HUES48 (cell line): ENCODE measurements at regions not wholly inside any gene's neighbourhood (a gene's known extent, or its start where the extent isn't known, plus 50 kb on each side); places are given as distances from the start of the nearest gene placed in this dataset.
"Not testable (repeated sequence)": the region's sequence is repeated elsewhere in the genome, so short reads cannot be mapped to it uniquely, and the experiment has no call there.

Source experiments
- H3K27ac ChIP-seq: one replicate; pipeline ENCODE4 v1.7.0; 2013; ENCODE audit warnings: low read depth, low read length, inconsistent platforms
- H3K27me3 ChIP-seq: 2 replicates; pipeline ENCODE4 v1.6.1; 2013; ENCODE audit warnings: mild to moderate bottlenecking, low read length; ENCODE audit not compliant: control insufficient read depth, insufficient read depth
- H3K36me3 ChIP-seq: 2 replicates; pipeline ENCODE4 v1.6.1; 2013; ENCODE audit warnings: low read length; ENCODE audit not compliant: control insufficient read depth, insufficient read depth
- H3K4me1 ChIP-seq: 2 replicates; pipeline ENCODE4 v1.6.1; 2013; ENCODE audit warnings: mild to moderate bottlenecking, low read length; ENCODE audit not compliant: control insufficient read depth, insufficient read depth
- H3K4me3 ChIP-seq: 2 replicates; pipeline ENCODE4 v1.5.1; 2013; ENCODE audit warnings: mild to moderate bottlenecking, low read depth, low read length
- H3K9ac ChIP-seq: 2 replicates; pipeline ENCODE4 v1.6.1; 2013; ENCODE audit warnings: mild to moderate bottlenecking, low read depth, low read length, moderate library complexity
- H3K9me3 ChIP-seq: 2 replicates; pipeline ENCODE4 v1.6.1; 2013; ENCODE audit warnings: low read length; ENCODE audit not compliant: control insufficient read depth, insufficient read depth

- Histone ChIP-seq H3K4me1 (peaks cover 8% of the 10 kb centered on the region), H3K4me3 (no peak overlapping the region), H3K36me3 (no peaks in the 10 kb centered on the region), H3K9ac (no peak overlapping the region), H3K9me3 (no peaks in the 10 kb centered on the region), H3K27ac (no peak overlapping the region), H3K27me3 (no peaks in the 10 kb centered on the region)
Observed at GRCh38 chr2:53512071-53512826, 255.4 kb upstream of the CHAC2 start.

GRCh38 chr2:53511549-53511948 lies 256.1 kb upstream of the CHAC2 start:
- H3K27me3 ChIP-seq = no peaks in the 10 kb centered on the region
- no peak overlapping the region for H3K4me3 ChIP-seq
- H3K27ac ChIP-seq = no peak overlapping the region
- peaks cover 8% of the 10 kb centered on the region for H3K4me1 ChIP-seq
- H3K36me3 ChIP-seq = no peaks in the 10 kb centered on the region
- no peak overlapping the region for H3K9ac ChIP-seq
- H3K9me3 ChIP-seq = no peaks in the 10 kb centered on the region

DNA sequence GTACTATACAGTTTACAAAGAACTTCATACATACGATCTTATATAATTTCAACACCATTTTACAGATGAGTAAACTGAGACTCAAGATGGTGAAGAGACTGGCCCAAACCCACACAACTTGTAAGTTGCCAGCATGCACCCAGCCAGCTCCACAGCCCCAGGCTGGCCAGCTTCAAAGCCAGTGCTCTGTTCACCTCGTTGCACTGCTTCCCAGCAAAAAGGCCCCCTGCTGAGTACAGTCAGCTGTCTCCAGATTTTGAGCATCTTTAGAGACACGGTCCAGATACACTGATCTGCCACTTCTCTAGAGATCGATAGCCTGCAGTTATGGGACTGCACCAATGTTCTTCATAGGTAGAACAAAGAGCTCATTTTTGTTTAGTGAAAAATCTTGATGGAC lies 257.2 kb upstream of the CHAC2 start:
- peak overlapping the region; percentile 20 for H3K27ac ChIP-seq
- no peak overlapping the region for H3K4me3 ChIP-seq
- peaks cover 8% of the 10 kb centered on the region for H3K4me1 ChIP-seq
- no peaks in the 10 kb centered on the region for H3K27me3 ChIP-seq
- no peaks in the 10 kb centered on the region for H3K36me3 ChIP-seq
- H3K9ac ChIP-seq = no peak overlapping the region
- no peaks in the 10 kb centered on the region for H3K9me3 ChIP-seq

DNA sequence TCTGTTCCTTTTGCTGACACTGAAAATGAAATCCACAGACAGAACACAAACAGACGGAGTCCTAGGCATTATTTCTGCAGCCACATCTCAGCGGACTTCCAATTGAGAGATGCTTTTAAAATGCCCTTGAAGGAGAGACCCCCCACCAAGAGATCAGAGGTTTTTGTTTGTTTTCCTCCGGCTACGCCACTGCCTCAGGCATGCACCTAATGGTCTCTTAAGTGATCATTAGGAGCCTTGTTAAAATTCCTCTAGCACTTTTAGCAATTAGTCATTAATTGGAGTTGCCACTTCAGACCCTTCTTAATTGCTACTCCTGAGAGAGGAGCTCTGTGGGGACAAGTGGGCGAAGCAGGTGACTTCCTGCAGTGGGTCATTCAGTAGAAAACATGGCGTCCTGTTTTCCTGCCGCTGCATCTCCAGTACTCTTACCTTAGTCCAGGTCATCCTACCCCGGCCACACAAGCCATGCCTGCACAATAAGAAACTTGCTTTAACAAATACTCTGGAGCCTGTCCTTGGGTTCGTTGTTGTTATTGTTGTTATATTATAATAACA lies 257.7 kb upstream of the CHAC2 start:
- H3K27me3 ChIP-seq = no peaks in the 10 kb centered on the region
- no peak overlapping the region for H3K9ac ChIP-seq
- H3K9me3 ChIP-seq = no peaks in the 10 kb centered on the region
- H3K27ac ChIP-seq = peak overlapping the region; percentile 28
- H3K4me1 ChIP-seq = peaks cover 10% of the 10 kb centered on the region
- no peak overlapping the region for H3K4me3 ChIP-seq
- no peaks in the 10 kb centered on the region for H3K36me3 ChIP-seq

GRCh38 chr2:53508667-53509066 lies 258.9 kb upstream of the CHAC2 start:
- H3K36me3 ChIP-seq = no peaks in the 10 kb centered on the region
- H3K27ac ChIP-seq = no peak overlapping the region
- H3K4me1 ChIP-seq = peaks cover 22% of the 10 kb centered on the region
- no peak overlapping the region for H3K9ac ChIP-seq
- no peaks in the 10 kb centered on the region for H3K27me3 ChIP-seq
- no peak overlapping the region for H3K4me3 ChIP-seq
- no peaks in the 10 kb centered on the region for H3K9me3 ChIP-seq

DNA sequence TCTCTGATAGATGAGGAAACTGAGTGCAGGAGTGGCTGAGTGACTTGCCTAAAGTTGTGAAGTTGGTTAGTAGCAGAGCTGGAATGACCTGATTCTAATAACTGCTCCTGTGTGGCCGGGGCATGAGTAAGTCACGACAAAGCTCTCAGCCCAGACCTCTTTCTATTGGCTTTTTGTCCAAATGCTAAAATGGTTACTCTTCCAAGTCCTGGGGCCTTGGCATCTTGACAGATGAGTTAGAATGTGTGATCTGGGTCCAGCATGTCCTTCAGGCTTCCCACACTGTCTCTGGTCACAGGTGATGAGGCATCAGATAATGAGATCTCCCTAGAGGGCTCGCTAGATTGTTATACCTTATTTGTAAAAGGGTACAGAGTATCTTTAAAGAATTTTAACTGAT lies 260.5 kb upstream of the CHAC2 start:
- H3K9me3 ChIP-seq, H3K9ac ChIP-seq, H3K36me3 ChIP-seq, H3K27me3 ChIP-seq, H3K4me3 ChIP-seq, H3K27ac ChIP-seq: not testable (repeated sequence)
- H3K4me1 ChIP-seq = peaks cover 22% of the 10 kb centered on the region

- Histone ChIP-seq H3K27me3 (no peaks in the 10 kb centered on the region), H3K27ac (no peak overlapping the region), H3K36me3 (no peaks in the 10 kb centered on the region), H3K9ac (no peak overlapping the region), H3K4me3 (no peak overlapping the region), H3K4me1 (peaks cover 22% of the 10 kb centered on the region), H3K9me3 (no peaks in the 10 kb centered on the region)
Observed at GRCh38 chr2:53505826-53506225, 261.8 kb upstream of the CHAC2 start.

DNA sequence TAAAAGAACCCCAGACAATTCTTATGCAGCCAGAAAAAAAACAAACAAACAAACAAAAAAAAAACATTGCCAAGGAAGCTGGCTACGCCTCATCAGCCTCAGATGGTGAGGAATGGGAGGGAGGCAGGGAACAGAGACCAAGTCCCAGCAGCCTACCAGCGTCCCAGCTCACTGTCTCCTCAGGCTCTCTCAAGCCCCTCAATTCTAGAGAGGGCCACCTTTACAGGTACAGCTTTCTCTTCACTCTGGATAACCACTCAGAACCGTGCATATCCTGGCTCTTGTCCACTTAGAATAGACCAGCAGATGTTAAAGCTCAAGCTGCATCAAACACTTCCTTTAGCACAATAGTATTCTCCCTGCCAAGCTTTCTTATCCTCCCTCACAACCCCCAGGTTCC lies 263.1 kb upstream of the CHAC2 start:
- Histone ChIP-seq H3K4me3 (no peak overlapping the region), H3K36me3 (no peaks in the 10 kb centered on the region), H3K9ac (no peak overlapping the region), H3K27me3 (no peaks in the 10 kb centered on the region), H3K9me3 (no peaks in the 10 kb centered on the region), H3K4me1 (peaks cover 13% of the 10 kb centered on the region; the same call in 1 of the 2 replicates), H3K27ac (no peak overlapping the region)

- Histone ChIP-seq H3K9me3 (no peaks in the 10 kb centered on the region), H3K9ac (no peak overlapping the region), H3K4me3 (no peak overlapping the region), H3K4me1 (peaks cover 13% of the 10 kb centered on the region; the same call in 1 of the 2 replicates), H3K36me3 (no peaks in the 10 kb centered on the region), H3K27ac (no peak overlapping the region), H3K27me3 (no peaks in the 10 kb centered on the region)
Observed at GRCh38 chr2:53500181-53500580, 267.4 kb upstream of the CHAC2 start.

DNA sequence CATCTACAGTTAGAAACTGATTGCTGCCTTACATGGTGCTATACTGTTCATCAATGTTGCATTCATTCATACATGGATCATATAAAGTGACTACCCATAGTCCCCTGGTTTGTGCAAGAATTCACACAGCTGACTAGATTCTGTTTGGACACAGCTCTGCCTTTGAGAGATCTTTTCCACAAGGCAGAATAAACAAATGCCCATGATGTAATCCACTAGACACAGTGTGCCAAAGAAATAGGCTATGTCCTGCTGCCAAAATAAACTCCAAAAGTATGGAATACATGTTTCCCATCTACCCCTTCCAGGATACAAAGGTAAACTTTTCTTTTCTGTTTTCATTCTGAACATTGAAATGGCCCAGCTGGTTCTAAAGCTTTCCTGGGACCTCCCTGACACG lies 269.4 kb upstream of the CHAC2 start:
- no peak overlapping the region for H3K27ac ChIP-seq
- no peaks in the 10 kb centered on the region for H3K9me3 ChIP-seq
- no peaks in the 10 kb centered on the region for H3K27me3 ChIP-seq

GRCh38 chr2:53497020-53497419 lies 270.6 kb upstream of the CHAC2 start:
- no peak overlapping the region for H3K9ac ChIP-seq
- H3K27ac ChIP-seq = no peak overlapping the region
- no peak overlapping the region for H3K4me3 ChIP-seq
- no peaks in the 10 kb centered on the region for H3K36me3 ChIP-seq
- no peaks in the 10 kb centered on the region for H3K4me1 ChIP-seq
- no peaks in the 10 kb centered on the region for H3K9me3 ChIP-seq
- H3K27me3 ChIP-seq = no peaks in the 10 kb centered on the region

More for the DNA sequence above, 269.4 kb upstream of the CHAC2 start:
- no peaks in the 10 kb centered on the region for H3K4me1 ChIP-seq
- H3K36me3 ChIP-seq = no peaks in the 10 kb centered on the region
- no peak overlapping the region for H3K4me3 ChIP-seq
- H3K9ac ChIP-seq = no peak overlapping the region
